ENCODE measurements at regions not wholly inside any gene's neighbourhood (a gene's known extent, or its start where the extent isn't known, plus 50 kb on each side); places are given as distances from the start of the nearest gene placed in this dataset.

DNA sequence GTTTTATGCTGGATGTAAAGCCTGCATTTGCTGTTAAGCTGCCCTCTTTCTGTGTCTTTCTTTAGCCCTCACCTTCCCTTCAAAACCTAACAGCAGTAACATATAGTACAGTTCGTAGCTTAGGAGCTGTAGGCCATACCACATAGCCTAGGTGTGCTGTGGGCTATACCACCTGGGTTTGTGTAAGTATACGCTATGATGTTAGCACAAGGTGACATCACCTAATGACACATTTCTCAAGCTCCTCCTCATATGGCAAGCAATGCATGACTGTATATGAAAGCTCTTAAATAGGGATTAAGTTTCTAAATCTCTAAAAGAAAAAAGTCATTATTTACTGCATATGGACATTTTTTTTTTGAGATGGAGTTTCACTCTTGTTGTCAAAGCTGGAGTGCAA lies 57.8 kb upstream of the TMEM97 start:
- TF ChIP-seq CTCF (IDR thresholded peaks at IDR 0.05) (no peak), POLR2A (IDR thresholded peaks at IDR 0.05) (no peak)
